Vagina (tissue), 2 donors: ENCODE measurements at regions not wholly inside any gene's neighbourhood (a gene's known extent, or its start where the extent isn't known, plus 50 kb on each side); places are given as distances from the start of the nearest gene placed in this dataset.

Experiments used
- POLR2A ChIP-seq, 2 donors: fragments of 450-650 bp; IDR thresholded peaks; one replicate each; pipeline ENCODE4 v1.6.1; 2017; ENCODE audit warnings: antibody characterized with exemption in 2 of 2, mild to moderate bottlenecking in 2 of 2, moderate library complexity in 2 of 2
- POLR2AphosphoS5 ChIP-seq, 2 donors: sonication (generic); formaldehyde crosslinking; IDR thresholded peaks; one replicate each; pipeline ENCODE4 v1.9.0; 2017; ENCODE audit warnings: antibody characterized with exemption in 2 of 2, mild to moderate bottlenecking in 2 of 2, low read depth in 1 of 2; ENCODE audit not compliant: insufficient read depth in 1 of 2
- TF ChIP-seq, protein P1 (sequence below), 3 experiments: fragments of 450-650 bp in 2 of 3; fragments of 200-600 bp in 1 of 3; sonication (generic) in 1 of 3; IDR thresholded peaks; one replicate each; pipeline ENCODE4 v1.5.1; 2017 to 2019; ENCODE audit warnings: antibody characterized with exemption in 3 of 3, mild to moderate bottlenecking in 2 of 3, moderate library complexity in 2 of 3

DNA sequence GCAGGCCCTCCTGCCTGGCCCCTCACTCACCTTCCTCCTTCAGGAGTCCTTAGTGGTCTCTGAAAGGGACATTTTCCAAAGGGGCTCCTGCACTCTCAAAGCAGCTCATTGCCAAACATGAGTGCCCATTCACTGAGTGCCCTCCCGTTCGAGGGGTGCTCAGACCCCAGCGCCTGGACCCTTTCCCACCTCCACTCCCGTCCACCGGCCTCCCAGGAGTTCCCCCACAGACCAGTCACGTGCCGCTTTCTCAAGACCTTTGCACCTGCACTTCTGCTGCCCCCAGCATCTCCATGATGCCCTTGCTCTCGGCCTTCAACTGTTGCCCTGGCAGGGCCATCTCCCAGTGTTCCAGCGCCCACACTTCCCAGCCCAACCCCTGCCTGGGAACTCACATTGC lies 89.5 kb downstream of the ADRA2C start:
- TF ChIP-seq, protein P1, sequence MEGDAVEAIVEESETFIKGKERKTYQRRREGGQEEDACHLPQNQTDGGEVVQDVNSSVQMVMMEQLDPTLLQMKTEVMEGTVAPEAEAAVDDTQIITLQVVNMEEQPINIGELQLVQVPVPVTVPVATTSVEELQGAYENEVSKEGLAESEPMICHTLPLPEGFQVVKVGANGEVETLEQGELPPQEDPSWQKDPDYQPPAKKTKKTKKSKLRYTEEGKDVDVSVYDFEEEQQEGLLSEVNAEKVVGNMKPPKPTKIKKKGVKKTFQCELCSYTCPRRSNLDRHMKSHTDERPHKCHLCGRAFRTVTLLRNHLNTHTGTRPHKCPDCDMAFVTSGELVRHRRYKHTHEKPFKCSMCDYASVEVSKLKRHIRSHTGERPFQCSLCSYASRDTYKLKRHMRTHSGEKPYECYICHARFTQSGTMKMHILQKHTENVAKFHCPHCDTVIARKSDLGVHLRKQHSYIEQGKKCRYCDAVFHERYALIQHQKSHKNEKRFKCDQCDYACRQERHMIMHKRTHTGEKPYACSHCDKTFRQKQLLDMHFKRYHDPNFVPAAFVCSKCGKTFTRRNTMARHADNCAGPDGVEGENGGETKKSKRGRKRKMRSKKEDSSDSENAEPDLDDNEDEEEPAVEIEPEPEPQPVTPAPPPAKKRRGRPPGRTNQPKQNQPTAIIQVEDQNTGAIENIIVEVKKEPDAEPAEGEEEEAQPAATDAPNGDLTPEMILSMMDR (IDR thresholded peaks at IDR 0.05) = no peak
- TF ChIP-seq POLR2A (IDR thresholded peaks at IDR 0.05) = no peak
- no peak for TF ChIP-seq POLR2AphosphoS5 (IDR thresholded peaks at IDR 0.05; ENCODE audit: insufficient read depth in 1 of 2, low read depth in 1 of 2)
